GM21529 (cell line): ENCODE measurements at regions not wholly inside any gene's neighbourhood (a gene's known extent, or its start where the extent isn't known, plus 50 kb on each side); places are given as distances from the start of the nearest gene placed in this dataset.
"Not testable (repeated sequence)": the region's sequence is repeated elsewhere in the genome, so short reads cannot be mapped to it uniquely, and the experiment has no call there.

Source experiments
- ATAC-seq: cut with Tn5 transposase; IDR thresholded peaks from one replicate; pipeline ENCODE4 v1.9.1; 2021; ENCODE audit not compliant: unreplicated experiment

- no peak for ATAC-seq
Observed at GRCh38 chr7:33779216-33779615, 126.1 kb upstream of the BMPER start.

- no peak for ATAC-seq
Observed at GRCh38 chr7:33781167-33781566, 124.2 kb upstream of the BMPER start.

DNA sequence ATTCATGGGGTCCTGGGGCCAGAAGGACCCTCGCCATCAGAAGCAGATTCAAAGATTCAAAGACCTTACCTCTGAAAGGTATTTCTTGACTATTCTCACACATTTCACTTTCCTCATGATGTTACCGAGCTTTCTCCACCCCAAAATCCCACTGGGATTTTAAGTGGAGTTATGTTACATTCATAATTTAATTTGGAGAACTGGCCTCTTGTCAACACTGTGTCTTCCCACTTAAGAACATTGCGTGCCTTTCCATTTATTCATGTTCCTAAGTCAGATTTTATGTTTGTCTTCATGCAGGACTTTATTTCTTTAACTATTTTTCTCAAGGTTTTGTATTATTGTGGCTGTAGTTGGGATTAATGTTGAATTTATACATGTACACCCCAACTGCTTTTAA, 123.5 kb upstream of the BMPER start:
- ATAC-seq: no peak

DNA sequence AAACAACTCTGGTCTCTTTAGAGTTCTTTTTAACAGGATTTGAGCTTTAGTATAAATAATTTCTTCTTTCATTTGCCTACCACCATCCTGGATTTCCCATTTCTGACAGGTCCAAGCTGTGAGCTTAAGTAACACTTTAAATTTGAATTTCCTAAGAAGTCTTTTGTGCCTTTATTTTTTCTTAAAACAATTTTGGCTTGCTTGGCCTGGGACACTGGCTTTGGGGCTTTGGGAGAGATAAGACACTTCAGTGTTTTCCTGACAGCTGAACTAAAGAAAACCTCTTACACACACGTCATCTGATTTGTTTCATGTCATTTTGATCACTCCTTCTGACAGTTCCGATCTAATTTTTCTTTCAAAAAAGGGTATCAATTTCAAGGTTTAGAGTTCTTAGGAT, 121.3 kb upstream of the BMPER start:
- no peak for ATAC-seq

DNA sequence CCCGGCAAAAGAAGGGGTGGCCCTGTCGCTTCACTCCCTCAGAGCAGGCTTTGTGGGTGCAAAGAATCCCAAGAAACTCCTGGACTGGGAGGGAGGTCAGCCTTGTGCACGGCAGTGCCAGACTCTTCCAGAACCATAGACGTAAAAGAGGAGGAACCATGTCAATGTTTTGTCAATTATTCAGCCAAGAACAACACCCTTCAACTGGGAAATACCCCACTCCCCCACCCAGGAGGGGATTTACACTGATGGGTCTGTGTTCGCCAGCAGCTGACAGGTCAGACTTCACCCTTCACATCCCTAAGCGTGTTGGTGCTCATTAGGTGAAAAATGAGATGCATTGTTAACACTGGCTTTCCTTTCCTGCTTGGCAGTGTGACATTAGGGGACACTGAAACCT, 116.8 kb upstream of the BMPER start:
- ATAC-seq: no peak

DNA sequence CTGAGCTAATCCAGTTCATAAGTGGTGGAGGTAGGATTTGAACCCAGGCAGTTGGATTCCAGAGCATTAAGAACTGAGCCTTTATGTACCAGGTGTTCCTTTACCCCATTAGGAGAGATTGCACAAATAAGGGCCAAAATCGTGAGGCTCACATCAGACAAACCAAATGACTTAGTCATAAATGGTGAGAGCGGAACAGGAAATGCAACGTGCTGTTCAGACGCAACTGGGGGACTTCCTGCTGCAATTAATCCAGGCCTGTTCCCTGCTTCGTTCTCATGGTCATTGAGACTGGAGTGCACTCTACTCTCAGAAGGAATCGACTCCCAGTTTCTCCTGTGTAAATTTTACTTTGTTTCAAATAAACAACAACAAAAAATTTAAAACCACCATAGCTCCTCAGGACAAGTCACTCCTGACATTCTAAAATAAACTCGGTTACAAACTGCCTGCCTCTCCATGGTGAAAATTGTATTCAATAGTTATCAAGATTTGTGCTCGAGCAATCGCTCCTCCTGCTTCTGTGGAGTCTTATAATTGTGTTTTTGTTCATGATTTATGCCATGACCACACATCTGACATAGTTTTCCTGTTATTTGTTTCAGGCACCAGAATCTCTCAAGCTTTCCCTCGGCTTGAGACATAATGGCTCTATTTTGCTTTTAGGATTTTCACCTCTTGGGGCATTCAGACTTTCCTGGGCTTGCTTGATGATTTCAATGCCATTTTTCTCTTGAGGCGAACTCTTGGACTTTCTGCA, 115.3 kb upstream of the BMPER start:
- no peak for ATAC-seq

DNA sequence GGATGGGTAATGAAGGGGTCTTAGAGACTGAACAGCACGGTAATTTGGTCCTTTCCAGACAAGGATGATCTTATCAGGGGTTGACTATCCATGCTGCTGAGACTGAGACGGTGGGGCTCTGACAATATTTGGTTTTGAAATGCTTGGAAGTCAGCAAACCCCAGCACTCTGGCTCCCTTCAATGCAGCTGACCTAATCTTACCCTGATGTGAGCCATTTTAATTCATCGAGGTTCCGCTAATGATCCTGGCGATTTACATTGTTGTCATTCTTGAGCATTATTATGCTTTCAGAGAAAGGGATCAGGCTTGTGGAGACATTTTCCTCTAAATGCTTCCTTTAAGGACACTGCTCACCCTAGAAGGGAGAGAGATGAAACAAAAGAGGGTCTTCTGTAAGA, 114.6 kb upstream of the BMPER start:
- no peak for ATAC-seq

DNA sequence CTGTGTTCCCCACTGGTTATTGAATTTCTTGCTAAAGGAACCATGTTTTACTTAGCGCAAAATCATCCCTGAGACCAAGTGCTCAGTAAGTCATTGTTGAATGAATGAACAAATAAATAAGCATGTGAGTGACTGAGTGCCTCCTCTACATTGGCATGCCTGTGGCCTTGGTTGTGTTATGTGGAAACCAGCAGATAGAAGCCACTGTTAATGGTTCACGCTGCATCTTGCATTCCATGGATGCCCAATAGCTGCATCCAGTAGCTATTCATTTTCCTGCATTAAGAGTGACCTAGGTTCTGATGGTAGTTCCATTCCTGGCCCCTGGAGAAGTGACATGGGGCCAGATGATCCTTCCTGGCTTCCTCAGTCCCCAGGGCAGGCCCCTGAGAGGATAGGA, 113.3 kb upstream of the BMPER start:
- no peak for ATAC-seq

DNA sequence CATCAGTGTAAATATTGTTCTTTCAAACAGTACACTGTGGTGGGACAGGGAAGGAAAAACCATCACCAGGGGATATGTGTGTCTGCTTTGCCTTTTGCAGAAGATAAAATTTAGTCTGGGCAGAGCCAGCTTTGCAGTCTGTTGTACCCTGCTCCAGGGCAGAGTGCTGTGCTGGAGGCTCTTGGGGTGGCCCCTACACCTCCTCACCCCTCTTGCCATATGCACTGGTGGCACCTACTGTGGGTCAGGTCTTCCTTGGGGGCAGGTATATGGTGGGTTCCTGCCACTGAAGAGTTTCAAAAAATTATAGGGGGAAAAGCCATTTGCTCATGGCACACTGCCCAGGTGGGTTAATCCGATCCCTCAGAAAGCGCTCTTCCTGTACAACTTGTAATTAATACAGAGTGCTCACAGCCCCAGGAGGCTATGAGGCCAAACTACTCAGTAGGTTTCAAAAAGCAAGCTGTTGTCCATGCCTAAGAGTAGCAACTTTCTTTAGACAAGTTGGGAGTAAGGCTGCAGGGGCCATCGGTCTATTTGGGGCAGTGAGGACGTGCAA, 112.7 kb upstream of the BMPER start:
- no peak for ATAC-seq

GRCh38 chr7:33793616-33794015, 111.7 kb upstream of the BMPER start:
- ATAC-seq: no peak

DNA sequence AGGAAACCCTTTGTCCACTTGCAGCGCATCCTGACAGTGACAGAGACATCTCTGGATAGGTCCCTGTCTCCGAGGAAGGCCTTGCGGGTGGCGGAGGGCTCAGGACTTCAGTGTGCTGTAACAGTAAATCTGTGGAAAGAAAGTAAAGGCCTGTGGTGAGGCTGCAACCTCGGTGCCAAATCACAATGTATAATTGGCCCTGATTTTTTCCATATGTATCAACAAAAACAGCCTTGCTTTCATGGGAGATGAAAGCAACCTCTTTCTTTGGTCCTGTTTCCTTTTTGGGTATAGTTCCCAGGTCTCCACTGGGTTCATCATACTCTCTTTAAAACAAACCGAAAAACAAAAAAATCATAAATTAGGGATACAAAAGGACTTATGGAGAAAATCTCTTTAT, 110.9 kb upstream of the BMPER start:
- no peak for ATAC-seq

- ATAC-seq: no peak
Observed at GRCh38 chr7:33794959-33795358, 110.4 kb upstream of the BMPER start.

- no peak for ATAC-seq
Observed at GRCh38 chr7:33796538-33796937, 108.8 kb upstream of the BMPER start.

DNA sequence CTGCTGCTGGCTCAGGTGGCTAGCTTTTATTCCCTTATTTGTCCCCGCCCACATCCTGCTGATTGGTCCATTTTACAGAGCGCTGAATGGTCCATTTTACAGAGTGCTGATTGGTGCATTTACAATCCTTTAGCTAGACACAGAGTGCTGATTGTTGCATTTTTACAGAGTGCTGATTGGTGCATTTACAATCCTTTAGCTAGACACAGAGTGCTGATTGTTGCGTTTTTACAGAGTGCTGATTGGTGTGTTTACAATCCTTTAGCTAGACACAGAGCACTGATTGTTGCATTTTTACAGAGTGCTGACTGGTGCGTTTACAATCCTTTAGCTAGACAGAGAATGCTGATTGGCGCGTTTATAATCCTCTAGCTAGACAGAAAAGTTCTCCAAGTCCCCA, 107.8 kb upstream of the BMPER start:
- not testable (repeated sequence) for ATAC-seq

GRCh38 chr7:33798686-33799325, 106.5 kb upstream of the BMPER start:
- no peak for ATAC-seq

GRCh38 chr7:33799766-33800165, 105.6 kb upstream of the BMPER start:
- no peak for ATAC-seq

DNA sequence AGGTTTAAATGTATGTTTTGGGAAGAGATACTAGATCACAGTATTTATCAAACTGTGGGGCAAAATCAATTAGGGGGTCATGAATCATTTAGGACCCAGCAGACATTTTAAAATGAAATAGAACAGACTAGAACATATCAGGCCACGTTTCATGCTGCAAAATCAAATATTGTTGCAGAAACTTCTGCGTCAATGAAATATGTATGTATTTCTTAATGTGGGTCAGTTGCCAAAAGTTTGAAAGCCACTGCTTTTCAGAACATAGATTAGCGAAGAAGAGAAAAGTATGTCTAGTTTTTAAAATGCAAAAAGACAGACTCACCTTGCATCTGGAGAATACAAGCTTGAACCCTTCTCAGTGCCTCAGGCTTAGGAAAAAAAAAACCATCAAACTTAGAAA, 102.7 kb upstream of the BMPER start:
- ATAC-seq: no peak

GRCh38 chr7:33804140-33804660, 101.1 kb upstream of the BMPER start:
- no peak for ATAC-seq

GRCh38 chr7:33805630-33806233, 99.6 kb upstream of the BMPER start:
- ATAC-seq: no peak

GRCh38 chr7:33806298-33807154, 98.8 kb upstream of the BMPER start:
- no peak for ATAC-seq

- no peak for ATAC-seq
Observed at GRCh38 chr7:33807155-33807530, 98.2 kb upstream of the BMPER start.
